Right forelimb (tissue), 1 donor: ENCODE measurements at regions not wholly inside any gene's neighbourhood (a gene's known extent, or its start where the extent isn't known, plus 50 kb on each side); places are given as distances from the start of the nearest gene placed in this dataset.

Experiments
- DNase-seq: peaks from one replicate; pipeline ENCODE4 v3.0.0-alpha.2; 2018

- no peak for DNase-seq
These were observed 157.6 kb upstream of the PLXNA4 start for GRCh38 chr7:132733860-132734259.

DNA sequence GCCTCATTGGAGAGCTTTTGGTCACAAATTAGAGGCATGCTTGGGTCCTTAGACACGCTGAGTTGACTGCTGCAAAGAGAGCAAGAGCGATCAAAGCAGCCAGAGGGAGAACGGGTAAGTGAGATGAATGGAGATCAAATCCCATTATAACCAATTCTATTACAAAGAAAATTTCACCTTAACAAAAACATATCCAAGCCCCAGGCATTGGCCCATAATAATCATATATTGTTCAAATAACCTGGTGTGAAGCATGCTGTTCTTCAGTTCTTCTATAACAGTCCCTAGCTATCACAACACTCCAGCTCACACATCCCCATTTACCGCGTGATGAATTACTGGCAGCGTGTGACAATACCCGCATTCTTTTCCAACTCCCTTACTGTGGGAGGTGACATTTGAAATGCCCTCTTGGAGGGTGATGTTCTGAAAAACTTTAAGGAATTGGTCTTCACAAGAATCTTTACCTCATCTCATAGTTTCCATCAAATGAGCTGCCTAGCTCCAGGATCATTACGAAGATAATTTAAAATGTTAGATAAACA, 156.1 kb upstream of the PLXNA4 start:
- no peak for DNase-seq

DNA sequence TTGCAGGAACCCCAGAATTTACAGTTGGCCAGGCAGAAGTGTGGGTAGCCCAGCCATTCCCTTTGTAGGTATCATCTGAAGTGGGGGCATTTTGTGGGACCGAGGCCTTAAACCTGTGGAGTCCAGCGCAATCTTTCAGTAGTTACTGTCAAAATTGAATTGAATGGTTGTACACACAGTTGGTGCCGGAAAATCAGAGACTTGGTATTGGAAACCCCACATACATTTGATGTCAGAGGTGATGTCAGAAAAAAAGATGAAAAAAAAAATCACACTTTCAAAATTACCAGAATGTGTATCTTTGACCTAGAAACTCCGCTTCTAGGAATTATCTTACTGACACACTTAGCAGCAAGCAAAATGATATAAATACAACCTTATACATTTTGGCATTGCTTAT, 153.8 kb upstream of the PLXNA4 start:
- no peak for DNase-seq

DNA sequence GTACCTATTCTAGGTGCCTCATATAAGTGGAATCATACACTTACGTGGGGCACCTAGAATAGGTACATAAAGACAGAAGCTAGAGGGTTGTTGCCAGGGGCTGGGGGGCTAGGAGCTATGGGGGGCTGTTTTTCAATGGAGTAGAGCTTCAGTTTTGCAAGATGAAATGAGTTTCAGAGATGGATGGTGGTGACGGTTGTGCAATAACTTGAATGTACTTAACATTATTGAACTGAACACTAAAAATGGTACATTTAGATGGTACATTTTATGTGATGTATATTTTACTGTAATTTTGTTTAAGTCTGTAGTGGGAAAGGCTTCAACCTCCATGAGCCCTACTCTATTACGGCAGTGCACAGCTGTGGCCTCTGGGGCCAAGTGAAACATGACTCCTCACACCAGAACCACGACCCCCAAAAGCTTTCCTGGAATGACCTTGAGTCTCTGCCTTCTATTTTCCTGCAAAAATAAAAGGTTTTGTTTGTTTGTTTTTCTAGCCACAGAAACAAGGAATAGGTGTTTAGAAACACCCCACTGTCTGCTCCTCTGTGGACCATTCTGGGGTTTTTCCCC, 147.3 kb upstream of the PLXNA4 start:
- no peak for DNase-seq

DNA sequence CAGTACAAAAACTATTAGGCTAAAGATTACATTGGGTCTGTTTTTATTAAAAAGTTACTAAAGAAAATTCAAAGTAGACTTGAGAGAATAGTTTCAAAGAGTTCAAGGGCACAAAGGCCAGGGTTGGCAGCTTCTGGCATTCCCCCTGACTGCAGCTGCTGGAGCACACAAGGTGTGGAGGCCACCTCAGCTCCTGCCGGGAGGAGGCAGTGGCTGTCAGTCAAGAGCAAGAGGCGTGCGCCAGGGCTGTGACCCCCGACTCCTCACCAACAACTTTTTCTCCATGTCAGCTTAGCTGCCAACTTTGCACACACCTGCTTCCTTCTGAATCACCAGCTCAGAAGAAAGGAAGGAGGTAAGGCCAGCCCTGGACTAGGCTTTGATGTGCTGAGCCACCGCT, 144.6 kb upstream of the PLXNA4 start:
- no peak for DNase-seq

DNA sequence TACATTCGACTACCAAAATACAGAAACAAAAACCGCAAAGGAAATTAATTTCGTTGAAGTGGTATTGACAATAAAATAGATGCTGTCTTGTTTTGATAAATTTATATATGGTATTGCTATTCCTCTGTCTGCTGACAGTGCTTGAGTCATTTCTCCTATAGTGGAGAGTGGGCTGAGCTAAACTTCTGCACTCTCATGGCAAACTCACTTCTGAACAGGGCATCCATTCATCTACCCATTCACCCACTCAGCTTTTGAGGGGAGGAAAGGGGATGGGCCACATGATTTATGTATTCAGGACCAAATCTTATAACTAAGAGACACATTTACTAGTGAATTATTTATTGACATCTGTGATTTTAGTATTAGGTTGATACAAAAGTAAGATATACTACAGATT, 137.6 kb upstream of the PLXNA4 start:
- no peak for DNase-seq

- no peak for DNase-seq
These were observed 133.8 kb upstream of the PLXNA4 start for GRCh38 chr7:132709971-132710567.

GRCh38 chr7:132708470-132708869, 132.2 kb upstream of the PLXNA4 start:
- DNase-seq, result no peak

DNA sequence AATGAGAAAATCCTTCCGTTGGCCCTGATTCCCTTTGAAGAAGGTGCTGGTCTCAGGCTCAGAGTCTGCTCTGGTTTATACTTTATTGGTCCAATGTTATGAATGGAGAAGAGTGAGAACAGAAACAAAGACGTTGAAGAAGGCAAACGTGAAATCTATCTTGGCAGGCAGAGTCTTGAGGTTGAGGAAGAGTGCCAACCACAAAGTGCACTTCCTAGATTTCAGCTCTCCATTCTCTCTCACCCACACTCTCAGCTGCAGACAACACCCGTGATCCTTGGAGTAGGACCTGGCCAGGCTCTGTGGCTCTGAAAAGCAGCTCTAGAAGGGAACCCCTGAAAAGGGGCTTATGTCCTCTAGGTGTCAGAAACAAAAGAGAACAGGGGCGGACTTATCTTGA, 128.9 kb upstream of the PLXNA4 start:
- DNase-seq, result no peak

DNA sequence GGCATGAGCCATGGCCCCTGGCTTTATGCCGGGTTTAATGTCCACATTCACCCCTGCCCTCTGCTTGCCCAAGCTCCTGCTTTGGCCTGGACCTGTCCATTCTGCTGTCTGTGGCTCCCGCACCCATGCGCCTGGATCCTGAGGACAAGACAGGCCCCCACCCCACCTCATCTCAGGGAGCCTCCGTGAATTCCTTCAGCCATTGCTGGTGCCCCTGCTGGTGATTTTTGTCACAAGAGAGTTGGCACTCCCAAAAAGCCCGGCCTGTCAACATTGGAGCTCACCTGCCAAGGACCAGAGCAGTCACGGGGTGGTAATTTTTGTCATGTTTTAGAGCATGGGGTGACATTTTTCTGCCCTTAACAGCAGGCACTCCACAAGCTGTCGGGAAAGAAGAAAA, 127.5 kb upstream of the PLXNA4 start:
- DNase-seq, result no peak

- no peak for DNase-seq
These were observed 120.7 kb upstream of the PLXNA4 start for GRCh38 chr7:132697003-132697402.

DNA sequence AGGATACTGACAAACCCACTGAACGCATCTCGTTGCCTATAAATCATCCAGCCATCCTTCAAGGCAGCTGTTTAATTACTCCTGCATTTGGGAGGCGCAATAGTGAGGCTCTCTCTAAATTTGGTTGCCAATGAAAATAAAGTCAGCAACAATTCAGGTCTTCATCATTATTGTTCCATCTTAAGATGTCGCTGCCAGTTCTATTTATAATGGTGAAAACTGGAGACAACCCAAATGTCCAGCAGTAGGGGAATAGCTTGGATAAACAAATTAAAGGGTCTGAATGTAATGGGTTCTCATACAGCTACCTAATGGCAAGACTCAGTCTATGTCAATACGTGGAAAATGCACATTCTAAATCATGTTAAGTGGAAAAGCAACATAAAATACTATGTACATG, 120.1 kb upstream of the PLXNA4 start:
- no peak for DNase-seq

DNA sequence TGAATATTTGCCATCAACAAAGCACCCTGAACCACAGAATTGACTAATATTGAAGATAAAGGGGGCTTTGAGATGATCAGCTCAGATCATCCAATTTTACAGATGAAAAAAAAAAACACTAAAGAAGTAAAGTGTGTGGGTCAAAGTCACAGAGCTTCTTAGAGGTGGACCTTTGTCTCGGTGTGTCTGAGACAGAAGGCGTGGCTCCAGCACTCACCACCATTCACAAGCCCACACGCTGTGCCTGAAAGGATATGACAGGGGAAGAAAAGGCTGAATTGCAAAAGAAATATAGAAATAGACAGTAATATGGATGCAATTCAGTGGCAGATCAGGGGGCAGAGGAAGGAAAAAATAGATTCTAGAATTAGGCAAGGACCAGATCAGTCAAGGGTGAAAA, 114.9 kb upstream of the PLXNA4 start:
- no peak for DNase-seq

- no peak for DNase-seq
These were observed 113.9 kb upstream of the PLXNA4 start for GRCh38 chr7:132690174-132690573.

DNA sequence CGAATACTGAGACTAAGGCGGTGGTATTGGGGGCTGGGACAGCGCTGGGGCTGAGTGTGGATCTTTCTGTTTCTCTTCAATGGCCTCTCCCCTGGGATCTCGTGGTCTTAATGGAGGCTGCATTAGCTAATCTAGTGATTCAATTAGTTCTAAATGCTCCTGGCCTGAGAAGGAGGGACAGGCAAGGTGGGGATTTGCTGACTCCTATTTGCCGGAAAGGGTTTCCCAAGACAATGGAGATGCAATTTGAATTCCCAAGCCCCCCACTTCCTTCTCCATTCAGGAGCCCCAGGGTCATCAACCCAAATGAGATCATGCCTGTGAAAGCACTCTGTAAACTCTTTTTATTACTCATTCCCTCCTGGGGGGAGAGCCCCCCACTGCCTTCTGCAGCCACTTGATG, 111.7 kb upstream of the PLXNA4 start:
- DNase-seq, result no peak

DNA sequence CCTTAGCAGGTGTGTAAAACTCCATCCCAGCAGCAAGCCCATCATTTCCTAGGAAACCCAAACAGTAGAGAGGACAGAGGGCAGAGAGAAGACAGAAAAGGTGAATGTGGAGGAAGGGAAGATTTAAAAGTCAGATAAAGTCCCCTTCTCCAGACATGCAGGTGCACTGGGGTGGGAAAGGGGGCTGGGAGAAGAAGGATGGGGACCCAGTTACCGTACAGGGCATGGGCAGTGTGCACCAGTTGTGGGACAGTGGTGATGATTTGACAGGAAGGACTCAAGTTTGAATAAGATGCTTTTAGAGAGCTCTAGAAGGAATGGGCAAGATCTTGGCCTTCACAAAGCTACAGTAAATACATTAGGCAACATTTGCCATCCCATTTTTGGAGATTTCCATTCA, 110.7 kb upstream of the PLXNA4 start:
- no peak for DNase-seq

DNA sequence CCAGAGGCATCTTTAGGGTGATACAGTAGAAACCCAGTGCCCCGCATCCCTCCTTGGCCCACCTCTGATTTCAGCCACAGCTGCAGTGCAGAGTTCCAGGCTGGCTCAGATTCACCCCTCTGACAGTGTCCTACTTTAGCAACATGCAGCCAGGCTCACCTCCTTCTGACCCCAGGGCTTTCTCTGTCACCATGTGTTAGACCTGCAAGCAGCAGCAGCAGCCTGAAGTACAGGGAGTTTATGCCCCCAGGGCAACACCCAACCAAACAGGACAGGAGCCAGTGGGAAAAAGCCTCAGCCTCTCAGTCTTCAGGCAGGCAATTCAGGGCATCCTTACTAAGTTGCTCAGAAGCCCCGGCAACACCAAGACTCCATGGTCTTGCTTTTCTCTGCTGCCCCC, 109.0 kb upstream of the PLXNA4 start:
- no peak for DNase-seq

GRCh38 chr7:132683896-132684690, 107.8 kb upstream of the PLXNA4 start:
- DNase-seq, result no peak

GRCh38 chr7:132681951-132682350, 105.7 kb upstream of the PLXNA4 start:
- DNase-seq, result no peak

GRCh38 chr7:132680590-132680989, 104.3 kb upstream of the PLXNA4 start:
- DNase-seq, result no peak

DNA sequence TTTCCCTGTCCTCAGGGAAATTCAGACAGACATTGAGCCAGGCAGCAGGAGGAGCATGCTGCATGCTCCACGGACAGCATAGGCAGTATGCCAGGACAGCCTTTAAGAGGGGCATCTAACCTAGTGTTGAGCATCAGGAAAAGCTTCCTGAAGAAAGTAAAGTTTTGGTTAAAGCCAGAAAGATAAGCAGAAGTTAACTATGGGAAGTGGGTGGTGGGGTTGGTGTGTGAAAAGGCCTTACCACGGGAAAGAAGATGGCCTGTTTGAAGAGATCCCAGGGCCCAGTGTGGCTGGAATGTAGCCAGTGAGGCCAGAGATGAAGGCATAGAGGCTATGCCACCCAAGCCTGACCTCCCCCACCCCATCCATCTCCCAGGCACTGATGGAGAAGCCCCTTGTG, 102.4 kb upstream of the PLXNA4 start:
- no peak for DNase-seq

DNA sequence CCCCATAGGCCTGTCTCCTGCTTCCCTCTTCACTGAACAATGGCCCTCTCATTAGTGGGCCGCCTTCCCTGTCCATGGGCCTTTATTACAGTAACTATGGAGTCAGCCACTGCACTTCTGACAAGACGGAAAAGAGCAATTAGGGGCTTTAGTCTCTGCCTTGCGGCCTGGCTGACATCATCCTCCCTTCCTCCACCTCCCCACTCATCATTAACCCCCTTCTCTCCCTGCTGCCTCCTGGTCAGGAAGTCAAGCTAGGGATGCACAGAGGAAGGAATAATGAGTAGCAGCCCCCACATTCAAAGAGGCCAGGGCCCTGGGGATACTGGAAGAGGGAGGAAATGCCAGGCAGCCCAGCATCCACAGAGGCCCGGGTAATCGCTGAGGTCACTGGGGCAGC, 101.6 kb upstream of the PLXNA4 start:
- no peak for DNase-seq

DNA sequence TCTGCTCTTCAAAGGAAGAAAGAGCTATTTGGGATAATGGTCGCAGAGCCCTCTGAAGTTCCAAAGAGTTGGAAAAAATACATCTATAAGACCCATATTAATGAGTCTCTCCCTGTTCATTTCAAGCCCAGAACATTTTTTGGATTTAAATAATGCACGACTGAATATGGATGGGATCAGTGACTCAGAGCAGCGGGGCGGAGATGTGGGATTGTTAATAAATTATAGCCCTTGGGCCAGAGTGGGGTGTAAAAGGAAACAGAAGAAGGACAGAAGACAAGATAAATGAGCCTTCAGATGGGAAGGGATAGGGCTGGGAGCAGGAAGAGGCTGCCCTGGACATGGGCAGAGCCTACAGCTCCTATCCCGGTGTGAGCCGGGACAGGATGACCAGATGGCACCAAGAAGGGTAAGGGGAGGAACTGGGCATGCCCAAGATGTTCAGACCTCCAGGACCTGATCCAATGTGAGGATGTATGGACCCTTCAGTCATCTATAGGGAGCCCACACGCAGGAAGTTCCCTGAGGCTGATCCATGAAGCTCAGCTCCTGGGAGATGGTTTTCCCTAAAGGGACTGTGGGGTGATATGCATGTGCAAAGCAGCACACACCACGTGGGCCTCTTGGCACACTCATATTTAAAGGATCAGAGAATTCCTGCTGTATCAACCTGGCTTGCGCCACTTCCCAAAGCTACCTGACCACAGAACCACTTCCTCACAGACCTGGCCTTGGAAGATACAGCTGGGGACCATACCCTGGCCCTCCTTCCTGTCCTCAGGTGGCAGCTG, 96.1 kb upstream of the PLXNA4 start:
- DNase-seq, result no peak
